Naive thymus-derived CD4-positive, alpha-beta T cell (primary cell): ENCODE measurements at regions not wholly inside any gene's neighbourhood (a gene's known extent, or its start where the extent isn't known, plus 50 kb on each side); places are given as distances from the start of the nearest gene placed in this dataset.
"Not testable (repeated sequence)": the region's sequence is repeated elsewhere in the genome, so short reads cannot be mapped to it uniquely, and the experiment has no call there.

ENCODE experiments used
- ATAC-seq: fragments of 150-1000 bp; cut with Tn5 transposase; 2 replicates; pipeline ENCODE4 v1.10.0; 2021; ENCODE audit warnings: mild to moderate bottlenecking, moderate library complexity
- CTCF ChIA-PET: fragments of 350-600 bp; sonication (Branson Sonifier 250); formaldehyde crosslinking; loops from one replicate; lab custom pipeline; 2021; ENCODE audit warnings: antibody characterized with exemption; lab: Charles Lee
- POLR2A ChIA-PET: fragments of 350-600 bp; sonication (Branson Sonifier 250); formaldehyde crosslinking; loops from one replicate; lab custom pipeline; 2021; ENCODE audit warnings: antibody characterized with exemption, inconsistent platforms; lab: Charles Lee
- DNase-seq, 9 donors: peaks; one replicate each; pipeline versions ENCODE4 v3.0.0 to v3.0.0-alpha.2; 2020 to 2022; ENCODE audit warnings: mixed read lengths in 1 of 9
- H3K27ac ChIP-seq: one replicate; pipeline ENCODE4 v1.7.0; 2013; ENCODE audit warnings: mild to moderate bottlenecking, low read depth, low read length, moderate library complexity
- H3K27me3 ChIP-seq, 2 donors: one replicate each; pipeline ENCODE4 v1.7.0; 2013; ENCODE audit warnings: low read length in 2 of 2, mild to moderate bottlenecking in 2 of 2, moderate library complexity in 2 of 2; ENCODE audit not compliant: control insufficient read depth in 2 of 2, insufficient read depth in 2 of 2
- H3K36me3 ChIP-seq, 3 experiments: 1 replicate in 2 of 3; 2 replicates in 1 of 3; pipeline ENCODE4 v1.7.0; 2013; ENCODE audit warnings: low read length in 3 of 3, mild to moderate bottlenecking in 3 of 3, moderate library complexity in 1 of 3; ENCODE audit not compliant: insufficient read depth in 3 of 3, control insufficient read depth in 2 of 3
- H3K4me1 ChIP-seq, 2 donors: one replicate each; pipeline ENCODE4 v1.7.0; 2013; ENCODE audit warnings: low read length in 2 of 2, mild to moderate bottlenecking in 2 of 2, moderate library complexity in 1 of 2; ENCODE audit not compliant: control insufficient read depth in 2 of 2, insufficient read depth in 2 of 2
- H3K4me3 ChIP-seq: 2 replicates; pipeline ENCODE4 v1.7.0; 2013; ENCODE audit warnings: mild to moderate bottlenecking, low read length
- H3K9me3 ChIP-seq, 3 experiments: 1 replicate in 2 of 3; 2 replicates in 1 of 3; pipeline ENCODE4 v1.7.0; 2013; ENCODE audit warnings: low read length in 3 of 3; ENCODE audit not compliant: control insufficient read depth in 2 of 3
- H3K27ac Mint-ChIP-seq, 9 donors: one replicate each; pipeline ENCODE4 v1.8.0; 2020 to 2022; ENCODE audit warnings: mixed read lengths in 9 of 9, mild to moderate bottlenecking in 8 of 9, moderate library complexity in 5 of 9, inconsistent platforms in 2 of 9
- H3K27me3 Mint-ChIP-seq, 5 donors: one replicate each; pipeline ENCODE4 v1.8.0; 2021 to 2022; ENCODE audit warnings: mixed read lengths in 5 of 5, mild to moderate bottlenecking in 1 of 5
- H3K36me3 Mint-ChIP-seq, 5 donors: one replicate each; pipeline ENCODE4 v1.8.0; 2020 to 2022; ENCODE audit warnings: mixed read lengths in 5 of 5, mild to moderate bottlenecking in 3 of 5, inconsistent platforms in 1 of 5
- H3K4me1 Mint-ChIP-seq, 7 donors: one replicate each; pipeline ENCODE4 v1.8.0; 2020 to 2022; ENCODE audit warnings: mixed read lengths in 7 of 7, mild to moderate bottlenecking in 3 of 7, inconsistent platforms in 1 of 7
- H3K4me3 Mint-ChIP-seq, 10 donors: one replicate each; pipeline ENCODE4 v1.8.0; 2020 to 2022; ENCODE audit warnings: mild to moderate bottlenecking in 10 of 10, mixed read lengths in 10 of 10, moderate library complexity in 6 of 10, inconsistent platforms in 2 of 10
- H3K9me3 Mint-ChIP-seq, 11 donors: one replicate each; pipeline ENCODE4 v1.8.0; 2020 to 2022; ENCODE audit warnings: mixed read lengths in 11 of 11, mild to moderate bottlenecking in 4 of 11, inconsistent platforms in 1 of 11, moderate library complexity in 1 of 11
- intact Hi-C, 2 donors: fragments of 100-400 bp; cut with micrococcal nuclease; formaldehyde crosslinking; loops; one replicate each; pipeline ENCODE4 v1.15.1; 2023

DNA sequence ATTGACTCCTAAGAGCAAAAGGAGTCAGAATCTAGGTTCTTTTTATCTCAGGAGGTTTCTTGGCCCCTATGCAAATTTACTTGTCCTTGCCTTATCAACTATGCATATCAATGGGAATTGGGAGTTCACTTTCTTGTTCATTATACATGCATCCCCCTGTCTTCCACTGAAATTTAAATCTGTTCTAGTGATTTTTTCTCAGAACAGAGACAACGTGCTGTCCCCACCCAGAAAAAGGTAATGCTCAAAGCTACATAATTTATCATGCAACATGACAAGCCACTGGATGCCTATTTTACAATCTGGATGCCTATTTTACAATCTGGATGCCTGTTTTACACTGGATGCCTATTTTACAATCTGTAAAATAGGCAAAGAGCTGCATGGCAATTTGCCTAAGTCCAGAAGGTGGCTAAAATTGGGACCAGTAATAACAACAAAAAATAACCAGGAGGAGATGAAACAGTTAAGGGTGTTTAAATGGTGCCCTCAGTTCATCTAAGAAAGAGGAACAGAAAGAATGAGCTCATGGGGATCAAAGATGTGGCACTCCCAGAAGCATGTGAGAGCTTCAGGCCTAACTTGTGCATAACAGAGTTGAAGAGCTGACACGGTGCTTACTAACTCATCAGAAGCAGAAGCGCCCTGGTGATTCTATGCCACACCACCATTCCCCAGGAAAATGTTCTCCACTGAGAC lies 537.8 kb upstream of the BOD1L1 start:
- H3K9me3 Mint-ChIP-seq = peaks cover 0 to 3% (median 0%) of the 10 kb centered on the region in 11 donors
- intact Hi-C loops = no loop called here
- no peak overlapping the region for H3K27ac Mint-ChIP-seq
- no peak overlapping the region for H3K4me3 ChIP-seq
- peaks cover 0 to 1% (median 0%) of the 10 kb centered on the region in 7 donors for H3K4me1 Mint-ChIP-seq
- no peaks in the 10 kb centered on the region for H3K4me1 ChIP-seq
- no peaks in the 10 kb centered on the region for H3K9me3 ChIP-seq
- no peaks in the 10 kb centered on the region for H3K36me3 ChIP-seq
- peaks cover 0 to 5% (median 3%) of the 10 kb centered on the region in 5 donors for H3K27me3 Mint-ChIP-seq
- no peaks in the 10 kb centered on the region for H3K27me3 ChIP-seq
- peak; percentile 84 for ATAC-seq
- no peak overlapping the region for H3K4me3 Mint-ChIP-seq
- H3K27ac ChIP-seq = no peak overlapping the region
- no peak for DNase-seq
- H3K36me3 Mint-ChIP-seq = no peaks in the 10 kb centered on the region
- POLR2A ChIA-PET = no interaction called here
- CTCF ChIA-PET = no interaction called here

DNA sequence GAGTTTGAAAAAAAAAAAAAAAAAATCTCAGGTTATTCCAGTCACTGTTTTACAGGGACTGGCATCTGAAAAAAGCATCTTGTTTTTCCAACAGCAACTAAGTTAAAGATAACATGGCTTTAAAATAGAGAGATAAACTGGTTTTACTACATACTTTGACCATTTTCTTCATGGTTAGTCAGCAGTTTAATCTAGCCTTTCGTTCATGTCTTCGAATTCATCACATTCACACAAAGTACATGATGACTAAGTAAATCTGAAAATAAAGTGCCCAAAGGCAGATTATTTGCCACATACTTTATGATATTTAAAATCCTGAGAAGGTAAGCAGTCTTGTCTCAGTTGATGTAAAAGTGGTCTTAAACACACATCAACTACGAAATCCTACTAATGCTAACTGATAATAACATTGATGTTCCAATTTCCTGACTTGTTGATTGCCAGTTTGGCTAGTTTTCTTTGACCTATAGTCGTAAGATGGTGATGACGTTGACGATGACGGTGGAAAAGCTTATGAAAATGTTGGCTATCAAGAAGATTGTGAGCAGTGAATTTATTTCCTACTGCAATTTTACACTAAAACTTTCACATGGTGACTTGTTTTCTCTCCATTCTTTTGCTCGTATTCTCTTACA lies 540.5 kb upstream of the BOD1L1 start:
- CTCF ChIA-PET = interaction anchor here (0.7 to 0.9 kb wide), 2 partner anchors 9 to 112 kb away, joined by 3 read pairs; no protein-coding TSS in a partner anchor
- H3K36me3 Mint-ChIP-seq = no peaks in the 10 kb centered on the region
- peaks cover 0 to 5% (median 0%) of the 10 kb centered on the region in 11 donors for H3K9me3 Mint-ChIP-seq
- H3K27ac Mint-ChIP-seq = no peak overlapping the region
- H3K4me1 Mint-ChIP-seq = peaks cover 0 to 4% (median 0%) of the 10 kb centered on the region in 7 donors
- no peak overlapping the region for H3K4me3 Mint-ChIP-seq
- Histone ChIP-seq H3K27me3 (no peaks in the 10 kb centered on the region), H3K4me1 (no peaks in the 10 kb centered on the region), H3K27ac (no peak overlapping the region), H3K9me3 (no peaks in the 10 kb centered on the region), H3K36me3 (no peaks in the 10 kb centered on the region), H3K4me3 (no peak overlapping the region)
- intact Hi-C loops = no loop called here
- POLR2A ChIA-PET = interaction anchor here (0.6 kb wide), 1 partner anchor 10 kb away, joined by 3 read pairs; no protein-coding TSS in a partner anchor
- peaks cover 0 to 6% (median 0%) of the 10 kb centered on the region in 5 donors for H3K27me3 Mint-ChIP-seq
- no peak for ATAC-seq
- DNase-seq = no peak

DNA sequence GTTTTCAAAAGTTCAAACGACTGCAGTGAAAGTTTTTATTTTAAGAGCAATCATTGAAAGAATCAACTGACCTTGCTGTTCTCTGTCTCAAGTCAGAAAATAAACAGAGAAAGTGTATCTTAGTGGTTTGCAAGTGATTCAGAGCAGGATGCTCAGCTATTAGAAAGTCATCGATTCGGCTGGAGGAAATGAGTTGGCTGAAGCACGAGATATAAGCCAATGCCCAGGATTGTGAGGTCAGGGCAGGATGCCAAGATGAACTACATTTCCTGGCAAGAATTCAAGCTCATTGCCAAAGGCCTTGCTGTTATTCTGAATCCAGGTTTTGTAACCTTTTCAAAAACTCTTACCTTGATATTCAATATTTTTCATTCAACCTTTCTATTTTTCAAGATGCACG lies 541.4 kb upstream of the BOD1L1 start:
- no peak for DNase-seq
- Histone ChIP-seq H3K4me3 (no peak overlapping the region), H3K36me3 (no peaks in the 10 kb centered on the region), H3K4me1 (no peaks in the 10 kb centered on the region), H3K27ac (no peak overlapping the region), H3K9me3 (no peaks in the 10 kb centered on the region), H3K27me3 (no peaks in the 10 kb centered on the region)
- peaks cover 0 to 4% (median 0%) of the 10 kb centered on the region in 7 donors for H3K4me1 Mint-ChIP-seq
- no peak overlapping the region for H3K27ac Mint-ChIP-seq
- intact Hi-C loops = no loop called here
- peak; percentile 46 for ATAC-seq
- ChIA-PET POLR2A (no interaction called here), CTCF (interaction anchor here (0.7 to 0.9 kb wide), 2 partner anchors 8 to 113 kb away, joined by 3 read pairs; no protein-coding TSS in a partner anchor)
- H3K27me3 Mint-ChIP-seq = peaks cover 0 to 6% (median 0%) of the 10 kb centered on the region in 5 donors
- no peaks in the 10 kb centered on the region for H3K36me3 Mint-ChIP-seq
- no peak overlapping the region for H3K4me3 Mint-ChIP-seq
- H3K9me3 Mint-ChIP-seq = peaks cover 0 to 5% (median 0%) of the 10 kb centered on the region in 11 donors

DNA sequence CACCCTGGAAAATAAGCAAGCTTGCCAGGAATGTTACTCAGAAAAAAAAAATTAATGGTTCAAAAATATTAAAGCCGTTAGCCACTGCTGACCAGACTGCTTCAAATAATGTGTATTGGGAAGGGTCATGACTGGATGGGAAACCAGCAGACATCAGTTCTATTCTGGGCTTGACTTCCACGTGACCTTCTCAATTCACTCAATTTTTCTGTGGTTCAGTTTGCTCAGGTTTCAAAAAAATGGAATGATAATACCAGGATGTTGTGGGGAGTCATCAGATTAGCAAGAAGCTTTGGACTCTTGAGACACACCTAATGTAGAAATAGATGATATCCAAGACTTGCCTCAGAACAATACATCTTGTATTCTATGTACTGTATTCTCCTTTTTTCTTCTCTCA lies 541.9 kb upstream of the BOD1L1 start:
- intact Hi-C loops = no loop called here
- Mint-ChIP-seq H3K9me3 (peaks cover 0 to 5% (median 0%) of the 10 kb centered on the region in 11 donors), H3K27ac (no peak overlapping the region), H3K27me3 (peaks cover 0 to 6% (median 0%) of the 10 kb centered on the region in 5 donors), H3K4me1 (peaks cover 0 to 4% (median 0%) of the 10 kb centered on the region in 7 donors), H3K36me3 (no peaks in the 10 kb centered on the region), H3K4me3 (no peak overlapping the region)
- H3K4me3 ChIP-seq = no peak overlapping the region
- DNase-seq = no peak
- ChIA-PET CTCF (no interaction called here), POLR2A (no interaction called here)
- H3K9me3 ChIP-seq = no peaks in the 10 kb centered on the region
- ATAC-seq = no peak
- no peaks in the 10 kb centered on the region for H3K27me3 ChIP-seq
- H3K36me3 ChIP-seq = no peaks in the 10 kb centered on the region
- H3K4me1 ChIP-seq = no peaks in the 10 kb centered on the region
- H3K27ac ChIP-seq = no peak overlapping the region

DNA sequence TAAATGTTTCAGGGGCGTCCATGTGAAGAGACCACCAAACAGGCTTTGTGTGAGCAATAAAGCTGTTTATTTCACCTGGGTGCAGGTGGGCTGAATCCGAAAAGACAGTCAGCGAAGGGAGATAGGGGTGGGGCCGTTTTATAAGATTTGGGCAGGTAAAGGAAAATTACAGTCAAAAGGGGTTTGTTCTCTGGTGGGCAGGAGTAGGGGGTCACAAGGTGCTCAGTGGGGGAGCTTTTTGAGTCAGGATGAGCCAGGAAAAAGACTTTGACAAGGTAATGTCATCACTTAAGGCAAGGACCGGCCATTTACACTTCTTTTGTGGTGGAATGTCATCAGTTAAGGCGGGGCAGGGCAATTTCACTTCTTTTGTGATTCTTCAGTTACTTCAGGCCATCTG lies 542.4 kb upstream of the BOD1L1 start:
- H3K36me3 ChIP-seq, H3K4me3 ChIP-seq, H3K27ac Mint-ChIP-seq, H3K27me3 ChIP-seq, POLR2A ChIA-PET, H3K4me3 Mint-ChIP-seq, H3K4me1 Mint-ChIP-seq, ATAC-seq, H3K27ac ChIP-seq, H3K4me1 ChIP-seq, H3K9me3 Mint-ChIP-seq, intact Hi-C loops, CTCF ChIA-PET, H3K36me3 Mint-ChIP-seq, DNase-seq, H3K9me3 ChIP-seq, H3K27me3 Mint-ChIP-seq: not testable (repeated sequence)

- H3K4me3 Mint-ChIP-seq = peak overlapping the region in 2 of 10 donors; percentile 25 to 74
- peaks cover 0 to 5% (median 0%) of the 10 kb centered on the region in 11 donors for H3K9me3 Mint-ChIP-seq
- ATAC-seq (no peak), DNase-seq (no peak)
- Histone ChIP-seq H3K4me1 (peaks cover 0 to 16% of the 10 kb centered on the region in 2 donors), H3K4me3 (no peak overlapping the region), H3K27ac (no peak overlapping the region), H3K9me3 (no peaks in the 10 kb centered on the region), H3K27me3 (no peaks in the 10 kb centered on the region), H3K36me3 (no peaks in the 10 kb centered on the region)
- H3K27ac Mint-ChIP-seq = peak overlapping the region in 3 of 9 donors; percentile 75 to 92 (median 78)
- H3K4me1 Mint-ChIP-seq = peaks cover 16 to 45% (median 37%) of the 10 kb centered on the region in 7 donors
- CTCF ChIA-PET = interaction anchor here (1.0 kb wide), 1 partner anchor 8 kb away, joined by 3 read pairs; no protein-coding TSS in a partner anchor
- H3K36me3 Mint-ChIP-seq = peaks cover 0 to 5% (median 0%) of the 10 kb centered on the region in 5 donors
- POLR2A ChIA-PET = no interaction called here
- intact Hi-C loops = loop anchor here in 1 of 2 donors (1.0 kb wide), 1 partner anchor 28 kb away; no protein-coding TSS in a partner anchor
- peaks cover 0 to 3% (median 0%) of the 10 kb centered on the region in 5 donors for H3K27me3 Mint-ChIP-seq
These were observed 549.1 kb upstream of the BOD1L1 start for GRCh38 chr4:14176613-14177012.
